Esophagus squamous epithelium (tissue), 4 donors: ENCODE measurements at regions not wholly inside any gene's neighbourhood (a gene's known extent, or its start where the extent isn't known, plus 50 kb on each side); places are given as distances from the start of the nearest gene placed in this dataset.

Experiments
- POLR2A ChIP-seq, 4 donors: fragments of 450-650 bp; IDR thresholded peaks; one replicate each; pipeline ENCODE4 v1.6.1; 2017; ENCODE audit warnings: antibody characterized with exemption in 4 of 4, mild to moderate bottlenecking in 4 of 4, moderate library complexity in 3 of 4
- TF ChIP-seq, protein P1 (sequence below), 6 experiments: fragments of 450-650 bp in 4 of 6; fragments of 200-600 bp in 2 of 6; sonication (generic) in 2 of 6; IDR thresholded peaks; one replicate each; pipeline ENCODE4 v1.5.1; 2016 to 2019; ENCODE audit warnings: antibody characterized with exemption in 6 of 6, mild to moderate bottlenecking in 4 of 6, moderate library complexity in 4 of 6

DNA sequence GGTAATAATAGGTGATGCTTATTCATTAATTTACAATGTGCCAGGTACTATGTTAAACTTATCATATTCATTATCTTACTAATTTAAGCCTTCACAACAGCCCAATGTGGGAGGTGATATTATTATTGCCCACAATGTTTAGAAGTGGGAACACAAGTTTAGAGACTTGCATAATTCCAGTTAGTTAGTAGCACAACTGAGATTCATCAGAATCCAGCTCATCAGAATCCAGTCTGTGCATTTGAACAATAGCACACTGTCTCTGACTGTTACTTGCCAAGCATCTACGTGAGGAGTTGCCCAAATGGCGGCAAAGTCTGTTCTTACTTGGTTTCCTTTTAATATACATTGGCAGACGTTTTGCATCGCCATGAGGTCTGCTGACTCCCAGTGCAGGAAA lies 110.9 kb upstream of the BASP1 start:
- TF ChIP-seq, protein P1, sequence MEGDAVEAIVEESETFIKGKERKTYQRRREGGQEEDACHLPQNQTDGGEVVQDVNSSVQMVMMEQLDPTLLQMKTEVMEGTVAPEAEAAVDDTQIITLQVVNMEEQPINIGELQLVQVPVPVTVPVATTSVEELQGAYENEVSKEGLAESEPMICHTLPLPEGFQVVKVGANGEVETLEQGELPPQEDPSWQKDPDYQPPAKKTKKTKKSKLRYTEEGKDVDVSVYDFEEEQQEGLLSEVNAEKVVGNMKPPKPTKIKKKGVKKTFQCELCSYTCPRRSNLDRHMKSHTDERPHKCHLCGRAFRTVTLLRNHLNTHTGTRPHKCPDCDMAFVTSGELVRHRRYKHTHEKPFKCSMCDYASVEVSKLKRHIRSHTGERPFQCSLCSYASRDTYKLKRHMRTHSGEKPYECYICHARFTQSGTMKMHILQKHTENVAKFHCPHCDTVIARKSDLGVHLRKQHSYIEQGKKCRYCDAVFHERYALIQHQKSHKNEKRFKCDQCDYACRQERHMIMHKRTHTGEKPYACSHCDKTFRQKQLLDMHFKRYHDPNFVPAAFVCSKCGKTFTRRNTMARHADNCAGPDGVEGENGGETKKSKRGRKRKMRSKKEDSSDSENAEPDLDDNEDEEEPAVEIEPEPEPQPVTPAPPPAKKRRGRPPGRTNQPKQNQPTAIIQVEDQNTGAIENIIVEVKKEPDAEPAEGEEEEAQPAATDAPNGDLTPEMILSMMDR (IDR thresholded peaks at IDR 0.05), result no peak
- TF ChIP-seq POLR2A (IDR thresholded peaks at IDR 0.05), result no peak
